Stimulated activated naive CD8-positive, alpha-beta T cell treated with anti-CD3 and anti-CD28 coated beads, Interleukin-15, amount 100 ng/mL, for 72 hours (primary cell): ENCODE measurements at regions not wholly inside any gene's neighbourhood (a gene's known extent, or its start where the extent isn't known, plus 50 kb on each side); places are given as distances from the start of the nearest gene placed in this dataset.

Source experiments
- ATAC-seq: fragments of 150-1000 bp; cut with Tn5 transposase; 2 replicates; pipeline ENCODE4 v1.10.0; 2021; ENCODE audit warnings: mild to moderate bottlenecking, moderate library complexity
- DNase-seq, 2 donors: peaks; one replicate each; pipeline ENCODE4 v3.0.0; 2021 to 2022
- H3K27ac Mint-ChIP-seq, 2 donors: one replicate each; pipeline ENCODE4 v1.8.0; 2022; ENCODE audit warnings: mild to moderate bottlenecking in 2 of 2, mixed read lengths in 2 of 2, moderate library complexity in 2 of 2
- H3K27me3 Mint-ChIP-seq: one replicate; pipeline ENCODE4 v1.8.0; 2022; ENCODE audit warnings: mixed read lengths
- H3K4me1 Mint-ChIP-seq: one replicate; pipeline ENCODE4 v1.8.0; 2022; ENCODE audit warnings: mild to moderate bottlenecking, mixed read lengths
- H3K4me3 Mint-ChIP-seq, 2 donors: one replicate each; pipeline ENCODE4 v1.8.0; 2022; ENCODE audit warnings: mild to moderate bottlenecking in 2 of 2, mixed read lengths in 2 of 2, moderate library complexity in 1 of 2
- H3K9me3 Mint-ChIP-seq, 2 donors: one replicate each; pipeline ENCODE4 v1.8.0; 2022; ENCODE audit warnings: mixed read lengths in 2 of 2

GRCh38 chr22:27662359-27663301 lies 138.9 kb downstream of the MN1 start:
- ATAC-seq, result no peak
- Mint-ChIP-seq H3K27ac (peak overlapping the region in 1 of 2 donors; percentile 59), H3K9me3 (peaks cover 4 to 12% of the 10 kb centered on the region in 2 donors), H3K27me3 (peaks cover 9% of the 10 kb centered on the region), H3K4me3 (no peak overlapping the region), H3K4me1 (no peaks in the 10 kb centered on the region)
- no peak for DNase-seq

GRCh38 chr22:27663812-27664211 lies 137.7 kb downstream of the MN1 start:
- DNase-seq (no peak), ATAC-seq (no peak)
- Mint-ChIP-seq H3K4me3 (no peak overlapping the region), H3K9me3 (peaks cover 4 to 16% of the 10 kb centered on the region in 2 donors), H3K27ac (peak overlapping the region in 1 of 2 donors; percentile 58), H3K27me3 (peaks cover 18% of the 10 kb centered on the region), H3K4me1 (no peaks in the 10 kb centered on the region)

GRCh38 chr22:27666272-27666997 lies 135.1 kb downstream of the MN1 start:
- peaks cover 36% of the 10 kb centered on the region for H3K27me3 Mint-ChIP-seq
- no peak overlapping the region for H3K27ac Mint-ChIP-seq
- H3K4me3 Mint-ChIP-seq, result no peak overlapping the region
- ATAC-seq (no peak), DNase-seq (no peak)
- peaks cover 4 to 17% of the 10 kb centered on the region in 2 donors for H3K9me3 Mint-ChIP-seq
- H3K4me1 Mint-ChIP-seq, result no peaks in the 10 kb centered on the region

- Mint-ChIP-seq H3K27me3 (peaks cover 36% of the 10 kb centered on the region), H3K4me1 (no peaks in the 10 kb centered on the region), H3K27ac (no peak overlapping the region), H3K4me3 (no peak overlapping the region), H3K9me3 (peaks cover 4 to 17% of the 10 kb centered on the region in 2 donors)
- DNase-seq (no peak), ATAC-seq (no peak)
Observed at GRCh38 chr22:27667121-27667843, 134.3 kb downstream of the MN1 start.

GRCh38 chr22:27668828-27669797 lies 132.4 kb downstream of the MN1 start:
- Mint-ChIP-seq H3K4me1 (no peaks in the 10 kb centered on the region), H3K27me3 (peaks cover 36% of the 10 kb centered on the region), H3K4me3 (no peak overlapping the region), H3K9me3 (peaks cover 4 to 17% of the 10 kb centered on the region in 2 donors), H3K27ac (peak overlapping the region in 1 of 2 donors; percentile 81)
- peak; percentile 39 for ATAC-seq
- DNase-seq, result no peak

GRCh38 chr22:27669798-27670599 lies 131.6 kb downstream of the MN1 start:
- Mint-ChIP-seq H3K27ac (peak overlapping the region in 1 of 2 donors; percentile 81), H3K27me3 (peaks cover 36% of the 10 kb centered on the region), H3K4me3 (no peak overlapping the region), H3K9me3 (peaks cover 4 to 17% of the 10 kb centered on the region in 2 donors), H3K4me1 (no peaks in the 10 kb centered on the region)
- ATAC-seq (no peak), DNase-seq (no peak)

GRCh38 chr22:27670701-27671412 lies 130.7 kb downstream of the MN1 start:
- Mint-ChIP-seq H3K9me3 (peaks cover 4 to 17% of the 10 kb centered on the region in 2 donors), H3K4me3 (no peak overlapping the region), H3K4me1 (no peaks in the 10 kb centered on the region), H3K27ac (no peak overlapping the region), H3K27me3 (peaks cover 36% of the 10 kb centered on the region)
- DNase-seq (no peak), ATAC-seq (no peak)

GRCh38 chr22:27671413-27671935 lies 130.1 kb downstream of the MN1 start:
- DNase-seq (no peak), ATAC-seq (no peak)
- H3K9me3 Mint-ChIP-seq, result peaks cover 3 to 14% of the 10 kb centered on the region in 2 donors
- H3K4me1 Mint-ChIP-seq, result no peaks in the 10 kb centered on the region
- H3K27ac Mint-ChIP-seq, result no peak overlapping the region
- peaks cover 36% of the 10 kb centered on the region for H3K27me3 Mint-ChIP-seq
- no peak overlapping the region for H3K4me3 Mint-ChIP-seq

GRCh38 chr22:27672721-27673418 lies 128.7 kb downstream of the MN1 start:
- H3K9me3 Mint-ChIP-seq, result peaks cover 0 to 5% of the 10 kb centered on the region in 2 donors
- ATAC-seq (no peak), DNase-seq (no peak)
- H3K4me3 Mint-ChIP-seq, result no peak overlapping the region
- H3K27me3 Mint-ChIP-seq, result peaks cover 25% of the 10 kb centered on the region
- H3K4me1 Mint-ChIP-seq, result no peaks in the 10 kb centered on the region
- no peak overlapping the region for H3K27ac Mint-ChIP-seq

- Mint-ChIP-seq H3K27me3 (peaks cover 17% of the 10 kb centered on the region), H3K27ac (no peak overlapping the region), H3K4me1 (no peaks in the 10 kb centered on the region), H3K4me3 (no peak overlapping the region), H3K9me3 (peaks cover 0 to 1% of the 10 kb centered on the region in 2 donors)
- DNase-seq (no peak), ATAC-seq (no peak)
Observed at GRCh38 chr22:27673839-27674238, 127.7 kb downstream of the MN1 start.

- H3K27me3 Mint-ChIP-seq, result peaks cover 17% of the 10 kb centered on the region
- no peak for DNase-seq
- no peak overlapping the region for H3K4me3 Mint-ChIP-seq
- H3K4me1 Mint-ChIP-seq, result no peaks in the 10 kb centered on the region
- no peak for ATAC-seq
- no peaks in the 10 kb centered on the region for H3K9me3 Mint-ChIP-seq
- peak overlapping the region in 1 of 2 donors; percentile 5 for H3K27ac Mint-ChIP-seq
Observed at GRCh38 chr22:27674261-27674923, 127.2 kb downstream of the MN1 start.

- H3K4me1 Mint-ChIP-seq, result no peaks in the 10 kb centered on the region
- H3K9me3 Mint-ChIP-seq, result no peaks in the 10 kb centered on the region
- DNase-seq, result no peak
- peak overlapping the region in 1 of 2 donors; percentile 17 for H3K27ac Mint-ChIP-seq
- peaks cover 13% of the 10 kb centered on the region for H3K27me3 Mint-ChIP-seq
- no peak overlapping the region for H3K4me3 Mint-ChIP-seq
- ATAC-seq, result no peak
Observed at GRCh38 chr22:27676545-27677213, 124.9 kb downstream of the MN1 start.
